Kidney (tissue), 13 donors: ENCODE measurements at regions not wholly inside any gene's neighbourhood (a gene's known extent, or its start where the extent isn't known, plus 50 kb on each side); places are given as distances from the start of the nearest gene placed in this dataset.

ENCODE experiments used
- DNase-seq, 5 donors: peaks; one replicate each; pipeline ENCODE4 v3.0.0-alpha.2; 2013 to 2020
- FAIRE-seq: peaks from 2 replicates; lab custom pipeline; 2012; peaks lifted over from hg19 to GRCh38; lab: Jason Lieb, UNC
- H3K27ac ChIP-seq, 2 donors: one replicate each; pipeline ENCODE4 v1.7.0; 2013; ENCODE audit warnings: low read depth in 2 of 2, low read length in 2 of 2, inconsistent platforms in 1 of 2
- H3K27me3 ChIP-seq: one replicate; pipeline ENCODE4 v1.7.1; 2013; ENCODE audit warnings: low read length, inconsistent platforms; ENCODE audit not compliant: control insufficient read depth, insufficient read depth
- H3K36me3 ChIP-seq, 3 donors: one replicate each; pipeline versions ENCODE4 v1.7.0 to v1.7.1; 2013; ENCODE audit warnings: low read length in 3 of 3, control low read depth in 1 of 3, inconsistent platforms in 1 of 3; ENCODE audit not compliant: insufficient read depth in 3 of 3, control insufficient read depth in 2 of 3
- H3K4me1 ChIP-seq, 3 donors: one replicate each; pipeline versions ENCODE4 v1.7.0 to v1.7.1; 2013; ENCODE audit warnings: low read length in 3 of 3, inconsistent platforms in 1 of 3, low read depth in 1 of 3; ENCODE audit not compliant: control insufficient read depth in 2 of 3, insufficient read depth in 2 of 3
- H3K4me3 ChIP-seq, 3 donors: one replicate each; pipeline versions ENCODE4 v1.7.0 to v1.8.1; 2013; ENCODE audit warnings: low read length in 3 of 3, control low read depth in 1 of 3, inconsistent platforms in 1 of 3
- H3K9ac ChIP-seq, 3 donors: one replicate each; pipeline versions ENCODE4 v1.7.0 to v1.7.1; 2013; ENCODE audit warnings: low read length in 3 of 3, control low read depth in 1 of 3, inconsistent platforms in 1 of 3
- H3K9me3 ChIP-seq, 3 donors: one replicate each; pipeline versions ENCODE4 v1.7.0 to v1.7.1; 2013; ENCODE audit warnings: low read length in 3 of 3, control low read depth in 1 of 3, inconsistent platforms in 1 of 3; ENCODE audit not compliant: control insufficient read depth in 2 of 3, insufficient read depth in 1 of 3
- CTCF ChIP-seq: IDR thresholded peaks from 3 replicates; pipeline ENCODE4 v1.5.1; 2012; ENCODE audit warnings: mild to moderate bottlenecking, moderate library complexity, borderline replicate concordance; ENCODE audit not compliant: insufficient read depth; ENCODE audit errors: extremely low read depth
- intact Hi-C: fragments of 100-400 bp; cut with DNase I; formaldehyde crosslinking; loops from one replicate; pipeline ENCODE4 v1.11.1; 2022
- donor health status: control.
- donor health status: control.
- donor health status: control.
- donor health status: control.
- donor health status: control.
- donor health status: DM: yes; HTN: yes; CAD: no.
- donor health status: Normal renal cell carcinoma (clear cell type).

GRCh38 chr14:38113546-38113945, 94.2 kb upstream of the SSTR1 start:
- H3K4me1 ChIP-seq: no peaks in the 10 kb centered on the region
- no peaks in the 10 kb centered on the region for H3K27me3 ChIP-seq
- no peak for FAIRE-seq
- no peak for DNase-seq
- intact Hi-C loops: no loop called here
- H3K4me3 ChIP-seq: no peak overlapping the region
- no peak for TF ChIP-seq CTCF
- H3K9ac ChIP-seq: no peak overlapping the region
- H3K36me3 ChIP-seq: no peaks in the 10 kb centered on the region
- peaks cover 0 to 5% (median 0%) of the 10 kb centered on the region in 3 donors for H3K9me3 ChIP-seq
- no peak overlapping the region for H3K27ac ChIP-seq

- FAIRE-seq: no peak
- no peak for DNase-seq
- Histone ChIP-seq H3K4me1 (peaks cover 0 to 3% (median 0%) of the 10 kb centered on the region in 3 donors), H3K9me3 (peaks cover 0 to 5% (median 0%) of the 10 kb centered on the region in 3 donors), H3K4me3 (no peak overlapping the region), H3K27me3 (no peaks in the 10 kb centered on the region), H3K9ac (no peak overlapping the region), H3K27ac (no peak overlapping the region), H3K36me3 (no peaks in the 10 kb centered on the region)
- intact Hi-C loops: no loop called here
- TF ChIP-seq CTCF: no peak
Observed at GRCh38 chr14:38116895-38117294, 90.8 kb upstream of the SSTR1 start.

- DNase-seq (no peak), FAIRE-seq (no peak)
- intact Hi-C loops: no loop called here
- Histone ChIP-seq H3K9me3 (peaks cover 0 to 5% (median 0%) of the 10 kb centered on the region in 3 donors), H3K9ac (no peak overlapping the region), H3K36me3 (no peaks in the 10 kb centered on the region), H3K4me1 (peaks cover 0 to 9% (median 0%) of the 10 kb centered on the region in 3 donors), H3K4me3 (no peak overlapping the region), H3K27me3 (no peaks in the 10 kb centered on the region), H3K27ac (no peak overlapping the region)
- TF ChIP-seq CTCF: no peak
Observed at GRCh38 chr14:38120109-38120508, 87.6 kb upstream of the SSTR1 start.
